SK-N-SH (cell line): ENCODE measurements at regions not wholly inside any gene's neighbourhood (a gene's known extent, or its start where the extent isn't known, plus 50 kb on each side); places are given as distances from the start of the nearest gene placed in this dataset.

Experiments used
- CTCF ChIA-PET: fragments of 300-600, 350-600 bp; formaldehyde crosslinking; extraction: SDS; loops from one replicate; lab custom pipeline; 2021; lab: Yijun Ruan, JAX
- POLR2A ChIA-PET: fragments of 350-600 bp; sonication (Branson Sonifier 250); formaldehyde crosslinking; extraction: SDS; loops from one replicate; lab custom pipeline; 2020; ENCODE audit warnings: antibody characterized with exemption, inconsistent platforms; lab: Yijun Ruan, JAX
- DNase-seq: peaks from one replicate; pipeline ENCODE4 v3.0.0; 2012
- H2AFZ ChIP-seq: fragments of 200-600 bp; sonication (generic); 2 replicates; pipeline ENCODE4 v1.8.1; 2016; ENCODE audit warnings: antibody characterized with exemption, mild to moderate bottlenecking, low read depth
- H3F3A ChIP-seq: fragments of 200-600 bp; sonication (generic); replicated peaks from 2 replicates; pipeline ENCODE3; 2016; ENCODE audit warnings: antibody characterized with exemption, mild to moderate bottlenecking; ENCODE audit not compliant: insufficient read depth
- H3K27ac ChIP-seq, 2 experiments: fragments of 200-500 bp in 1 of 2; fragments of 200-600 bp in 1 of 2; sonication (Bioruptor generic) in 1 of 2; sonication (generic), shearing (Covaris generic) in 1 of 2; 2 replicates each; pipeline versions ENCODE4 v1.5.1 to v1.6.1; 2014 to 2016; ENCODE audit warnings: low read depth in 2 of 2, inconsistent platforms in 1 of 2, low read length in 1 of 2, mild to moderate bottlenecking in 1 of 2, mixed read lengths in 1 of 2
- H3K27me3 ChIP-seq: fragments of 200-600 bp; sonication (generic), shearing (Covaris generic); 2 replicates; pipeline ENCODE4 v1.6.1; 2016; ENCODE audit warnings: mixed run types; ENCODE audit not compliant: insufficient read depth
- H3K36me3 ChIP-seq, 2 experiments: fragments of 200-500 bp in 1 of 2; fragments of 200-600 bp in 1 of 2; sonication (Bioruptor generic) in 1 of 2; sonication (generic) in 1 of 2; replicated peaks in 1 of 2; 2 replicates each; pipeline versions ENCODE3 to v1.5.1; 2014 to 2016; ENCODE audit warnings: low read length in 1 of 2, mild to moderate bottlenecking in 1 of 2; ENCODE audit not compliant: insufficient read depth in 2 of 2, control insufficient read depth in 1 of 2
- H3K4me1 ChIP-seq, 2 experiments: fragments of 200-500 bp in 1 of 2; fragments of 200-600 bp in 1 of 2; sonication (Bioruptor generic) in 1 of 2; sonication (generic), shearing (Covaris generic) in 1 of 2; 2 replicates each; pipeline versions ENCODE4 v1.5.1 to v1.6.1; 2014 to 2016; ENCODE audit warnings: low read depth in 1 of 2, low read length in 1 of 2, mixed run types in 1 of 2; ENCODE audit not compliant: insufficient read depth in 2 of 2, control insufficient read depth in 1 of 2
- H3K4me2 ChIP-seq: fragments of 200-600 bp; sonication (generic), shearing (Covaris generic); 2 replicates; pipeline ENCODE4 v1.6.1; 2017; ENCODE audit warnings: mixed run types
- H3K4me3 ChIP-seq, 2 experiments: fragments of 200-500 bp in 1 of 2; fragments of 200-600 bp in 1 of 2; sonication (Bioruptor generic) in 1 of 2; sonication (generic), shearing (Covaris generic) in 1 of 2; 2 replicates each; pipeline versions ENCODE4 v1.5.1 to v1.8.1; 2014 to 2016; ENCODE audit warnings: low read depth in 2 of 2, inconsistent platforms in 1 of 2, low read length in 1 of 2, mild to moderate bottlenecking in 1 of 2, mixed read lengths in 1 of 2, moderate library complexity in 1 of 2
- H3K79me2 ChIP-seq: fragments of 200-600 bp; sonication (generic); 2 replicates; pipeline ENCODE4 v1.8.1; 2017; ENCODE audit warnings: mild to moderate bottlenecking; ENCODE audit not compliant: insufficient read depth
- H3K9ac ChIP-seq: fragments of 200-600 bp; sonication (generic); 2 replicates; pipeline ENCODE4 v1.6.1; 2017; ENCODE audit warnings: mixed run types
- H3K9me2 ChIP-seq: fragments of 200-600 bp; sonication (generic); 2 replicates; pipeline ENCODE4 v1.6.1; 2017; ENCODE audit warnings: mixed run types
- H3K9me3 ChIP-seq: fragments of 200-600 bp; sonication (generic); 2 replicates; pipeline ENCODE4 v1.6.1; 2017; ENCODE audit warnings: mixed run types, mild to moderate bottlenecking, moderate library complexity
- H4K20me1 ChIP-seq: fragments of 200-600 bp; sonication (generic); 2 replicates; pipeline ENCODE4 v1.6.1; 2017; ENCODE audit warnings: mild to moderate bottlenecking, mixed run types; ENCODE audit not compliant: insufficient read depth
- CHD2 ChIP-seq: fragments of 150-350 bp; IDR thresholded peaks from 2 replicates; pipeline ENCODE4 v1.6.1; 2018; ENCODE audit warnings: low read length; ENCODE audit not compliant: partially characterized antibody
- ELF1 ChIP-seq: IDR thresholded peaks from 2 replicates; pipeline ENCODE4 v1.4.0; 2012
- EP300 ChIP-seq, 2 experiments: IDR thresholded peaks; 2 replicates each; pipeline versions ENCODE4 v1.4.0 to v1.6.1; 2012; ENCODE audit warnings: borderline replicate concordance in 1 of 2, low read depth in 1 of 2, low read length in 1 of 2
- EZH2phosphoT487 ChIP-seq: fragments of 200-600 bp; sonication (generic); IDR thresholded peaks from 2 replicates; pipeline ENCODE4 v1.6.1; 2017; ENCODE audit warnings: low read depth, mixed run types, mild to moderate bottlenecking, antibody characterized with exemption, moderate library complexity, borderline replicate concordance
- FOSL2 ChIP-seq: IDR thresholded peaks from 2 replicates; pipeline ENCODE4 v1.4.0; 2012; ENCODE audit warnings: low read depth, mild to moderate bottlenecking, moderate library complexity, borderline replicate concordance
- GABPA ChIP-seq: IDR thresholded peaks from 2 replicates; pipeline ENCODE4 v1.4.0; 2012; ENCODE audit warnings: low read depth, mild to moderate bottlenecking
- JUND ChIP-seq: IDR thresholded peaks from 2 replicates; pipeline ENCODE4 v1.4.0; 2012
- MEF2A ChIP-seq: IDR thresholded peaks from 2 replicates; pipeline ENCODE4 v1.4.0; 2012; ENCODE audit warnings: low read depth, borderline replicate concordance
- MXI1 ChIP-seq: IDR thresholded peaks from 2 replicates; pipeline ENCODE4 v1.6.1; 2012; ENCODE audit warnings: mild to moderate bottlenecking, low read depth, low read length, improper control_type of control experiment
- NRF1 ChIP-seq: IDR thresholded peaks from 2 replicates; pipeline ENCODE4 v1.6.1; 2012; ENCODE audit warnings: low read depth, mild to moderate bottlenecking, low read length
- POLR2AphosphoS5 ChIP-seq: IDR thresholded peaks from 2 replicates; pipeline ENCODE4 v1.6.1; 2012; ENCODE audit warnings: low read depth, low read length
- RFX5 ChIP-seq: IDR thresholded peaks from 2 replicates; pipeline ENCODE4 v1.6.1; 2012; ENCODE audit warnings: mild to moderate bottlenecking, improper control_type of control experiment, low read length
- TAF1 ChIP-seq: IDR thresholded peaks from 2 replicates; pipeline ENCODE4 v1.6.1; 2012; ENCODE audit warnings: low read depth, mild to moderate bottlenecking, low read length, moderate library complexity, borderline replicate concordance
- TEAD4 ChIP-seq: IDR thresholded peaks from 2 replicates; pipeline ENCODE4 v1.4.0; 2012; ENCODE audit warnings: mild to moderate bottlenecking, borderline replicate concordance; ENCODE audit not compliant: insufficient read depth
- USF2 ChIP-seq: fragments of 150-350 bp; IDR thresholded peaks from 2 replicates; pipeline ENCODE4 v1.6.1; 2017; ENCODE audit warnings: antibody characterized with exemption, low read length, low read depth, borderline replicate concordance
- WGBS: methylation state at CpG from one replicate; pipeline ENCODE4 v1.1.6; 2017; ENCODE audit warnings: low lambda C conversion rate; 5-methylcytosine and 5-hydroxymethylcytosine counted together
- TF ChIP-seq, protein P1 (sequence below): fragments of 200-600 bp; sonication (generic); IDR thresholded peaks from 2 replicates; pipeline ENCODE4 v1.6.1; 2017; ENCODE audit warnings: antibody characterized with exemption, mild to moderate bottlenecking, moderate library complexity
- TF ChIP-seq, protein P2 (sequence below): IDR thresholded peaks from 2 replicates; pipeline ENCODE4 v1.6.1; 2012; ENCODE audit warnings: mild to moderate bottlenecking, low read depth, low read length, moderate library complexity
- TF ChIP-seq, protein P3 (sequence below): IDR thresholded peaks from 2 replicates; pipeline ENCODE4; 2012

DNA sequence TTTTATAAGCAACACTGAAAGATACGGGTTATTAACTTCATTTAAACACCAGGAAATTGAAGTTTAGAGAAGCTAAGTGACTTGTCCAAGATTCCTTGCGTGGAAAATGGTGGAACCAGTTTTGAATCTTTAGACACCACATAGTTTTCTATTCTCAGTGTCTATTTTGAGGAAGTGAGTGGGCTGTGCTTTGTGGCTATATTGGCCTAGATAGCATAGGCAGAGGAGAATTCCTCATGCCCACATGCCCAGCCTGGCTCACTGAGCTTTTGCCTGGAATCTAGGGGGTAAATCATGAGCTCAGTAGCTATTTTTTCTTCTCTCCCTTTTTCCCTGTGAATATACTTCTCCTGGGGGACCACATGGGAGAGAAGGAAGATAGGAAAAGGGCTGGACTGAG is 431.3 kb downstream of the HS3ST3B1 start:
- Histone ChIP-seq H3K4me3 (no peak overlapping the region), H3K4me2 (no peak overlapping the region), H3K79me2 (no peaks in the 10 kb centered on the region), H3K4me1 (no peaks in the 10 kb centered on the region), H3K27me3 (no peaks in the 10 kb centered on the region; the same call in 1 of the 2 replicates), H3K36me3 (no peaks in the 10 kb centered on the region), H3F3A (no peaks in the 10 kb centered on the region), H4K20me1 (no peaks in the 10 kb centered on the region), H3K9me2 (no peaks in the 10 kb centered on the region), H3K27ac (no peak overlapping the region), H3K9me3 (no peaks in the 10 kb centered on the region), H3K9ac (no peak overlapping the region), H2AFZ (no peak overlapping the region)
- DNase-seq = no peak
- WGBS = 12% methylated on average over 2 of the region's 2 CpGs
- CTCF ChIA-PET = no interaction called here
- no peak for TF ChIP-seq MXI1
- TF ChIP-seq, protein P1, sequence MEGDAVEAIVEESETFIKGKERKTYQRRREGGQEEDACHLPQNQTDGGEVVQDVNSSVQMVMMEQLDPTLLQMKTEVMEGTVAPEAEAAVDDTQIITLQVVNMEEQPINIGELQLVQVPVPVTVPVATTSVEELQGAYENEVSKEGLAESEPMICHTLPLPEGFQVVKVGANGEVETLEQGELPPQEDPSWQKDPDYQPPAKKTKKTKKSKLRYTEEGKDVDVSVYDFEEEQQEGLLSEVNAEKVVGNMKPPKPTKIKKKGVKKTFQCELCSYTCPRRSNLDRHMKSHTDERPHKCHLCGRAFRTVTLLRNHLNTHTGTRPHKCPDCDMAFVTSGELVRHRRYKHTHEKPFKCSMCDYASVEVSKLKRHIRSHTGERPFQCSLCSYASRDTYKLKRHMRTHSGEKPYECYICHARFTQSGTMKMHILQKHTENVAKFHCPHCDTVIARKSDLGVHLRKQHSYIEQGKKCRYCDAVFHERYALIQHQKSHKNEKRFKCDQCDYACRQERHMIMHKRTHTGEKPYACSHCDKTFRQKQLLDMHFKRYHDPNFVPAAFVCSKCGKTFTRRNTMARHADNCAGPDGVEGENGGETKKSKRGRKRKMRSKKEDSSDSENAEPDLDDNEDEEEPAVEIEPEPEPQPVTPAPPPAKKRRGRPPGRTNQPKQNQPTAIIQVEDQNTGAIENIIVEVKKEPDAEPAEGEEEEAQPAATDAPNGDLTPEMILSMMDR = no peak
- no peak for TF ChIP-seq POLR2AphosphoS5
- TF ChIP-seq RFX5 = no peak
- no peak for TF ChIP-seq FOSL2
- TF ChIP-seq ELF1 = no peak
- no peak for TF ChIP-seq JUND
- TF ChIP-seq MEF2A = no peak
- no peak for TF ChIP-seq EZH2phosphoT487
- TF ChIP-seq EP300 (IDR thresholded peaks at IDR 0.05; ENCODE audit: borderline replicate concordance in 1 of 2, low read depth in 1 of 2, low read length in 1 of 2) = no peak
- no peak for TF ChIP-seq NRF1
- TF ChIP-seq, protein P2, sequence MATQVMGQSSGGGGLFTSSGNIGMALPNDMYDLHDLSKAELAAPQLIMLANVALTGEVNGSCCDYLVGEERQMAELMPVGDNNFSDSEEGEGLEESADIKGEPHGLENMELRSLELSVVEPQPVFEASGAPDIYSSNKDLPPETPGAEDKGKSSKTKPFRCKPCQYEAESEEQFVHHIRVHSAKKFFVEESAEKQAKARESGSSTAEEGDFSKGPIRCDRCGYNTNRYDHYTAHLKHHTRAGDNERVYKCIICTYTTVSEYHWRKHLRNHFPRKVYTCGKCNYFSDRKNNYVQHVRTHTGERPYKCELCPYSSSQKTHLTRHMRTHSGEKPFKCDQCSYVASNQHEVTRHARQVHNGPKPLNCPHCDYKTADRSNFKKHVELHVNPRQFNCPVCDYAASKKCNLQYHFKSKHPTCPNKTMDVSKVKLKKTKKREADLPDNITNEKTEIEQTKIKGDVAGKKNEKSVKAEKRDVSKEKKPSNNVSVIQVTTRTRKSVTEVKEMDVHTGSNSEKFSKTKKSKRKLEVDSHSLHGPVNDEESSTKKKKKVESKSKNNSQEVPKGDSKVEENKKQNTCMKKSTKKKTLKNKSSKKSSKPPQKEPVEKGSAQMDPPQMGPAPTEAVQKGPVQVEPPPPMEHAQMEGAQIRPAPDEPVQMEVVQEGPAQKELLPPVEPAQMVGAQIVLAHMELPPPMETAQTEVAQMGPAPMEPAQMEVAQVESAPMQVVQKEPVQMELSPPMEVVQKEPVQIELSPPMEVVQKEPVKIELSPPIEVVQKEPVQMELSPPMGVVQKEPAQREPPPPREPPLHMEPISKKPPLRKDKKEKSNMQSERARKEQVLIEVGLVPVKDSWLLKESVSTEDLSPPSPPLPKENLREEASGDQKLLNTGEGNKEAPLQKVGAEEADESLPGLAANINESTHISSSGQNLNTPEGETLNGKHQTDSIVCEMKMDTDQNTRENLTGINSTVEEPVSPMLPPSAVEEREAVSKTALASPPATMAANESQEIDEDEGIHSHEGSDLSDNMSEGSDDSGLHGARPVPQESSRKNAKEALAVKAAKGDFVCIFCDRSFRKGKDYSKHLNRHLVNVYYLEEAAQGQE = no peak
- TF ChIP-seq USF2 = no peak
- TF ChIP-seq, protein P3, sequence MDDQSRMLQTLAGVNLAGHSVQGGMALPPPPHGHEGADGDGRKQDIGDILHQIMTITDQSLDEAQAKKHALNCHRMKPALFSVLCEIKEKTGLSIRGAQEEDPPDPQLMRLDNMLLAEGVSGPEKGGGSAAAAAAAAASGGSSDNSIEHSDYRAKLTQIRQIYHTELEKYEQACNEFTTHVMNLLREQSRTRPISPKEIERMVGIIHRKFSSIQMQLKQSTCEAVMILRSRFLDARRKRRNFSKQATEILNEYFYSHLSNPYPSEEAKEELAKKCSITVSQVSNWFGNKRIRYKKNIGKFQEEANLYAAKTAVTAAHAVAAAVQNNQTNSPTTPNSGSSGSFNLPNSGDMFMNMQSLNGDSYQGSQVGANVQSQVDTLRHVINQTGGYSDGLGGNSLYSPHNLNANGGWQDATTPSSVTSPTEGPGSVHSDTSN = no peak
- TF ChIP-seq TEAD4 = no peak
- no peak for TF ChIP-seq GABPA
- TF ChIP-seq TAF1 = no peak
- no peak for TF ChIP-seq CHD2
- POLR2A ChIA-PET = no interaction called here
